ENCODE measurements at regions not wholly inside any gene's neighbourhood (a gene's known extent, or its start where the extent isn't known, plus 50 kb on each side); places are given as distances from the start of the nearest gene placed in this dataset.

GRCh38 chr6:18634912-18635311 lies 247.8 kb downstream of the RNF144B start:
- TF ChIP-seq EZH2 (IDR thresholded peaks at IDR 0.05; ENCODE audit: borderline replicate concordance, low read depth, low read length, severe bottlenecking): no peak
- no peak for TF ChIP-seq CTCF (IDR thresholded peaks at IDR 0.05; ENCODE audit: borderline replicate concordance, extremely low read depth, low read length, poor library complexity, severe bottlenecking)
